ENCODE measurements at regions not wholly inside any gene's neighbourhood (a gene's known extent, or its start where the extent isn't known, plus 50 kb on each side); places are given as distances from the start of the nearest gene placed in this dataset.
"Not testable (repeated sequence)": the region's sequence is repeated elsewhere in the genome, so short reads cannot be mapped to it uniquely, and the experiment has no call there.

DNA sequence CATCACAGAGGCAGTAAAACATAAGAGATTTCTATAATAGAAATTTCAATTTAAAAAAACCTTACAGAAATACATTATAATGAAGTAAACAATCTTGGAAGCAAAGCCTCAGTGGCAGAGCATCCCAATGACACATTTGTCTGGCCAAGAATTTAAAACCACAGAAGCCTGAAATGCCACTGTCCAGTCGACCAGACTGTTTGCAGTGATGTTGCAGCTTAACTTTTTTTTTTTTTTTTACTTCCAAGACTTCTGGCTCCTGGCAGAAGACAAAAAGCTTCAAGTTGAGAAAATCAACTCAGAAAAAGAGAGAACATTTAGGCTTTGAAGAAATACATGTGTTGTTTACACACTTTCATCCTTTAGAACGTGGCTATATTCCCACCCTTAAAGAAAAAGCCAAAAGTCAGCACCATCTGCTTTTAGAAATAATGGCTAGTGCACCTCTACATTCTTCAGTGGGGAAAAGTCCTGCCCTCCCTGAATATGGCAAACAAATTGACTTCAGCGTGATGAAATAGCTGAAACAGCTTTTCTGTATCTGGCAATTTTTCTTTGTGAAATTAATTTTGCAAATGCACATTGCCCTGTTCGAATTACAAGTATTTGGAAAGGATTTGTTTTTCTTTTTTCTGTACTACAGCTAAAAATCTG is 205.5 kb upstream of the MON1B start:
- Mint-ChIP-seq H3K9me3 (ENCODE audit: low read depth) (no peaks in the 10 kb centered on the region), H3K36me3 (no peaks in the 10 kb centered on the region), H3K27ac (no peak overlapping the region), H3K27me3 (no peaks in the 10 kb centered on the region), H3K4me3 (no peak overlapping the region), H3K4me1 (ENCODE audit: low read depth) (no peaks in the 10 kb centered on the region)

DNA sequence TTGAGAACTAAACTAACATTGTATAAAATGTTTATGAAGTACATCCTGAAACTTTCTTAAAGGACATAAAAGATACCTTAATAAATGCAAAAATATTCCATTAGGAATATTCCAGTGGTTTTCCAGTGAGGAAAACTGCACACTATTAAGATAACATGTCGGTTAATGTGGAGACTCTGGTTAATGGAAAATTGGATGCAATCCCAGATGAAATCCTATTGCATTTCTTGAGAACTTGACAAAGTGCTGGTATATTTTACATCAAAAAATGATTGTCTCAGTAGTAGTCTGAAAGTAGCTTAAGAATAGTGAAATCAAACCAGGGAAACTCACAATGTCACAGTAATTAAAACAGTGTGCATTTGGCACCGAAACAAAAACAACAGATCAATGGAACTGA is 202.5 kb upstream of the MON1B start:
- Mint-ChIP-seq H3K27me3 (no peaks in the 10 kb centered on the region), H3K4me1 (ENCODE audit: low read depth) (no peaks in the 10 kb centered on the region), H3K4me3 (no peak overlapping the region), H3K36me3 (no peaks in the 10 kb centered on the region), H3K9me3 (ENCODE audit: low read depth) (no peaks in the 10 kb centered on the region), H3K27ac (no peak overlapping the region)

DNA sequence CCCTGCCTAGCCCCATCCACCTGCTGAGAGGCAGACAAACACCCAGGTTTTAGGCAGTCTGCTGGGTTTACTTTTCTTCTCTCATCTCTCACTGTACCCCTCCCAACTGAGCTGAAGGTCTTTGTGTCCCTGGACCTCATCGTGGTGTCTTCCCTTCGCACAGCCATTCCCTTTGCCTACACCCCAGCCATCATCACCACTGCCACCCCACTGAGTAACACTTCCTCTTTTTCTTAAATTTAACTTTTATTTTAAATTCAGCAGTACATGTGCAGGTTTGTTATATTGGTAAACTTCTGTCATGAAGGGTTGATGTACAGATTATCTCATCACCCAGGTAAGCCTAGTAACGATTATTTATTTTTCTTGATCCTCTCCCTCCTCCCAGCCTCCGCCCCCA is 188.3 kb upstream of the MON1B start:
- Mint-ChIP-seq H3K36me3 (no peaks in the 10 kb centered on the region), H3K27me3 (no peaks in the 10 kb centered on the region), H3K4me1 (ENCODE audit: low read depth) (no peaks in the 10 kb centered on the region), H3K9me3 (ENCODE audit: low read depth) (no peaks in the 10 kb centered on the region), H3K4me3 (no peak overlapping the region), H3K27ac (no peak overlapping the region)

DNA sequence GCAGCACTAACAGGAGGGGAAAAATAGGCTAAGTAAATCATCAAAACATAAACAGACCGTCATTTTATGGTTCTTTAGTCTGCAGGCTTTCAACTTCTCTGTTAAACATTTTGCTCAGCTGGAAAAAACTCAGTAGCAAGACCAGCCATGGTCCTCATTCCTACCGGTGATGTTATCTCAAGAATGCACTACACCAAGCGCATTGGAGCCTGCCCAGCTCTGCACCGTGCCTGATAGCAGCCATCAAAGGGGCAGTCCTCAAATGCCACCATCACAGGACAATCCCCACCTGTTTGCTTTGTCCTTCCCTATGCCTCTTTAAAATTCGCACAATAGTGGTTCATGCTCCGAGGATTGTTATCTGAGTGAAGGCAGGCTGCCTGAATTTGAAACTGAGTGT is 181.5 kb upstream of the MON1B start:
- no peaks in the 10 kb centered on the region for H3K27me3 Mint-ChIP-seq
- H3K36me3 Mint-ChIP-seq = no peaks in the 10 kb centered on the region
- H3K4me1 Mint-ChIP-seq (ENCODE audit: low read depth) = no peaks in the 10 kb centered on the region
- H3K27ac Mint-ChIP-seq = no peak overlapping the region
- H3K4me3 Mint-ChIP-seq = no peak overlapping the region
- peaks cover 3% of the 10 kb centered on the region for H3K9me3 Mint-ChIP-seq (ENCODE audit: low read depth)

DNA sequence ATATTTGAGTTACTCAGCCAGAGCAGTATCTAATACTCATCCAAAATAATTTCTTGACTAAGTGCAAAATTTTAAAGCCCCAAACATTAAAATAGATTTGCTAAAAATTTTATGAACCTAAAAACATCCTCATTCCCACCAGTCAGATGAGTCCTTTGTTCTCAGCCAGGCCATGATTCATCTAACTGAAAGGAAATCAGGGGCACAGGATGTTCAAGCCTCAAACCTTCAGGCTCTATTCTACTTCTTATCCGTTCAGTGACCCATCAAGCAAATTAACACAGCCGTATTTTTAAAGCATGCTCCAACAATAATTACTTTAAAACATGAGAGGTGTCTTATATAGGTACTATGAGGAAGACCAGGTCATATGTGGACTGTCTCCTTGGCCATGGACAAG is 176.5 kb upstream of the MON1B start:
- H3K27ac Mint-ChIP-seq = no peak overlapping the region
- no peak overlapping the region for H3K4me3 Mint-ChIP-seq
- no peaks in the 10 kb centered on the region for H3K27me3 Mint-ChIP-seq
- H3K9me3 Mint-ChIP-seq (ENCODE audit: low read depth) = no peaks in the 10 kb centered on the region
- no peaks in the 10 kb centered on the region for H3K4me1 Mint-ChIP-seq (ENCODE audit: low read depth)
- no peaks in the 10 kb centered on the region for H3K36me3 Mint-ChIP-seq

DNA sequence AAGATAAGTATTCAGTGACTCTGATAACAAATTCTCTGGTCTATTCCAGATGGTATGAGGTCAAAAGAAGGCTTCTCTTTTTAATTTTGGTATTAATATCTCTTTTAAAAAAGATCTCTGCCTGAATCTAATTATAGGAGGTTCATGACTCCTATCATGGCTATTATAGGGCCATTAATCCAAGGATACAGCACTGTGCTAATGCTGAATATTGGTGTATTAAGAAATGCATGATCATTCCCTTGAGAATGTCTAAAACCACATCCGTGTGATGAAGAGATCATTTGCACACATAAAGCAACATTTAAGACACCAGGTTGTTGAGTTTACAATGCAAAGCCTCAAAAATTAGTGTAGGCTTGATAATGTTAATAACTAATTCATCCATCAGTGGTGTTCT is 160.4 kb upstream of the MON1B start:
- Mint-ChIP-seq H3K4me1 (ENCODE audit: low read depth) (no peaks in the 10 kb centered on the region), H3K27me3 (no peaks in the 10 kb centered on the region), H3K27ac (no peak overlapping the region), H3K9me3 (ENCODE audit: low read depth) (peaks cover 3% of the 10 kb centered on the region), H3K36me3 (no peaks in the 10 kb centered on the region), H3K4me3 (no peak overlapping the region)

DNA sequence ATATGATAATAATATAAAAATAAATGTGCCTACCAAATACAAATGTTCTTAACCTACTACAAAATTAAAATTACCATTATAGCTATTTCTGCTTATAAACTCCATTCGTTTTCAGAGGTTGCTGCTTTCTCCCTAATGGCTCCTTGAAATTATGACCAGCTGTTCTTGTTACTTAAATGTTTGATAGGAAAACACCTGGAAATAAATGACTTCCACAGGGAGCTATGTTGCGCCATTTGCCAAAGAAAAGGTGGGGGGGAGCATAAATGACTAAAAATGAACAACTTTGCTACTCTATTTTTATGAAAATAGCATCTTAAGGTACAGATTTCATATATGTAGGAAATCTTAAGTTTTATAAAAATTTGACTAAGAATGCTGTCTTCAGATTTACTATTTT is 157.5 kb upstream of the MON1B start:
- no peaks in the 10 kb centered on the region for H3K4me1 Mint-ChIP-seq (ENCODE audit: low read depth)
- H3K4me3 Mint-ChIP-seq = no peak overlapping the region
- no peaks in the 10 kb centered on the region for H3K27me3 Mint-ChIP-seq
- H3K9me3 Mint-ChIP-seq (ENCODE audit: low read depth) = peaks cover 3% of the 10 kb centered on the region
- no peak overlapping the region for H3K27ac Mint-ChIP-seq
- no peaks in the 10 kb centered on the region for H3K36me3 Mint-ChIP-seq

DNA sequence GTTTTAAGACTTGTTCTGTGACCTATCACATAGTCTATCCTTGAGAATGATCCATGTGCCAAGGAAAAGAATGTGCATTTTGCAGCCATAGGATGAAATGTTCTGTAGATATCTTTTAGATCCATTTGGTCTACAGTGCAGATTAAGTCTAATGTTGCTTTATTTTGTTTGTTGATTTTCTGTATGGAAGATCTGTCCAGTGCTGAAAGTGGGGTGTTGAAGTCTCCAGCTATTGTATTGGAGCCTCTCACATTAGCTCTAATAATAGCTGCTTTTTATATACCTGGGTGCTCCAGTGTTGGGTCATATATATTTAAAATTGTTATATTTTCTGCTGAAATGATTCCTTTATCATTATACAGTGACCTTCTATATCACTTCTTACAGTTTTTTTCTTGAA is 155.6 kb upstream of the MON1B start:
- H3K27me3 Mint-ChIP-seq = no peaks in the 10 kb centered on the region
- H3K27ac Mint-ChIP-seq = no peak overlapping the region
- H3K36me3 Mint-ChIP-seq = no peaks in the 10 kb centered on the region
- H3K4me3 Mint-ChIP-seq = no peak overlapping the region
- H3K9me3 Mint-ChIP-seq (ENCODE audit: low read depth) = peaks cover 3% of the 10 kb centered on the region
- H3K4me1 Mint-ChIP-seq (ENCODE audit: low read depth) = no peaks in the 10 kb centered on the region

DNA sequence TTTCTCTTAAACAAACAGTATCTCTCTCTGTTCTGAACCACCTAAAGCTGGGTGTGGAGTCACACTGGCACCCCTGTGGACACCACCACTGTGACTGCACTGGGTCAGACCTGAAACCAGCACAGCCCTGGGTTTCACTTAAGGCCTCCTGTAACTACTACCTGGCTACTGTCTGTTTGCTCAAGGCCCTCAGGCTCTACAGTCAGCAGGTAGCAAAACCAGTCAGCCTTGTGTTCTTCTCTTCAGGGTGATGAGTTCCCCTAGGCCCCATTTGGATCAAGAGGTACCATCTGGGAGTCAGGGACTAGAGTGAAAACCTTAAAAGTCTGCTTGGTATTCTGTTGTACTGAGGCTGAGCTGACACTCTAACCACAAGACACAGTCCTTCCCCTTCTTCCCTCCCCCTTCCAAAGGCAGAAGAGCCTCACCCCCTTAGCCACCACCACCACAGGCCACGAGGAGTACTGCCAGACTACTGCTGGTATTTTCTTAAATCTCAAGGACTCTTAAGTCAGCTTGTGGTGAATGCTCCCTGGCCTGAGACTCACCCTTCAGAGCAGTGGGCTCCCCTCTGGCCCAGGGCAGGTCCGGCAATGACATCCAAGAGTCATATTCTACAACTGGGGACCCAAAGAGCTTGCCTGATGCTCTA is 153.2 kb upstream of the MON1B start:
- H3K9me3 Mint-ChIP-seq (ENCODE audit: low read depth) = peaks cover 3% of the 10 kb centered on the region
- no peaks in the 10 kb centered on the region for H3K36me3 Mint-ChIP-seq
- no peak overlapping the region for H3K4me3 Mint-ChIP-seq
- peaks cover 1% of the 10 kb centered on the region for H3K27me3 Mint-ChIP-seq
- H3K27ac Mint-ChIP-seq = no peak overlapping the region
- H3K4me1 Mint-ChIP-seq (ENCODE audit: low read depth) = no peaks in the 10 kb centered on the region

DNA sequence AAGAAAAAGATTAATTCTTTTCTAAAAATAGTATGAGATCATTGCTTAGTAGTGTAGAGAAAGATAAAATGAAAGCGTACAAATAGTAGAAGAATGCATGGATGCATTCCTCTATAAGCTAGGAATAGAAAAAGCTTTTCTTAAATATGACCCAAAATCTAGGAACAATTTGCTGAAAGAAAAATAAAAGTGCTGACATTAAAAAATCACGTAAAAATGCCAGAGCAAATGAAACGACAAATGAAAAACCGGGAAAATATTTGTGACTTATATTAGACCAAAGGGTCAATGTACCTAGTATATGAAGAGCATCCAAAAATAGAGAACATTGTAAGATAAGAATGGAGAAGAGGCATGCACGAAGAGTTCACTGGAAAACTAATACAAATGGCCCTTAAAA is 149.5 kb upstream of the MON1B start:
- no peaks in the 10 kb centered on the region for H3K36me3 Mint-ChIP-seq
- peaks cover 1% of the 10 kb centered on the region for H3K27me3 Mint-ChIP-seq
- H3K9me3 Mint-ChIP-seq (ENCODE audit: low read depth) = no peaks in the 10 kb centered on the region
- no peak overlapping the region for H3K27ac Mint-ChIP-seq
- H3K4me1 Mint-ChIP-seq (ENCODE audit: low read depth) = no peaks in the 10 kb centered on the region
- H3K4me3 Mint-ChIP-seq = no peak overlapping the region

DNA sequence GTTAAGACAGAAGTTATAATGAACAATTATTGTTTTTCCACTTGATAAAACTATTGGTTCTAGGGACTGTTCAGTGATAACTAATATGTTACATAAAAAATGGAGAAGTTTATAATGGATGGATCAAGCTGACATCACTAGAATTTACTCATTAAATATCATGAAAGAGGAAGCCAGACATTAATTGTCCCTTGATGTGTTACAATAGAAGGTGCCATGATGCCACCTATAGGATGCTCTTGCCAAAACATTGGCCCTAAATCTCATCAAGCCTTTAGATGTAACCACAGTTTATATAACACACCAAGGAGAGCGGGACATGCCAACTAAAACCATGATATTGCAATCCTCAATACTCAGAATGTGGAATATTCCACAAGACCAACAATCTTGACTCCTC is 147.9 kb upstream of the MON1B start:
- Mint-ChIP-seq H3K4me1 (ENCODE audit: low read depth) (no peaks in the 10 kb centered on the region), H3K36me3 (no peaks in the 10 kb centered on the region), H3K4me3 (no peak overlapping the region), H3K27ac (no peak overlapping the region), H3K9me3 (ENCODE audit: low read depth) (no peaks in the 10 kb centered on the region), H3K27me3 (peaks cover 1% of the 10 kb centered on the region)

DNA sequence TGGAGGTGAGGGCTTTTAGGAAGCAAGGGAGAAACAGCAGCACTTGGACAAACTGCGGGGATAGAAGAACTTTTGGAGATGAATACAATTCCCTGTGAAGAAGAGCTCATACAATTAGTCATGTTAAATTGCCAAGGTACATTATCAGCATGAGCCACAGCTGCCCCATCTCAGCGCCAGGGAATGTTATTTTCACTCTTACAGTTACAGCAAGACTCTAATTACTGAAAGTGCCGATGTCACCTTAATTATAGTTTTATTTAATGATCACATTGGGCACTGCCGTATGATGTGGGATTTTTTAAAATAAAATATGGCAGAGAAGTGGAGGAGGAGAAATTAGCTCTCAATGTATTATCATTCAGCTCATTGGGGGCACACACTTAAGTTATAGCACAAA is 144.8 kb upstream of the MON1B start:
- no peaks in the 10 kb centered on the region for H3K36me3 Mint-ChIP-seq
- no peak overlapping the region for H3K27ac Mint-ChIP-seq
- H3K4me3 Mint-ChIP-seq = no peak overlapping the region
- no peaks in the 10 kb centered on the region for H3K4me1 Mint-ChIP-seq (ENCODE audit: low read depth)
- no peaks in the 10 kb centered on the region for H3K9me3 Mint-ChIP-seq (ENCODE audit: low read depth)
- peaks cover 1% of the 10 kb centered on the region for H3K27me3 Mint-ChIP-seq

DNA sequence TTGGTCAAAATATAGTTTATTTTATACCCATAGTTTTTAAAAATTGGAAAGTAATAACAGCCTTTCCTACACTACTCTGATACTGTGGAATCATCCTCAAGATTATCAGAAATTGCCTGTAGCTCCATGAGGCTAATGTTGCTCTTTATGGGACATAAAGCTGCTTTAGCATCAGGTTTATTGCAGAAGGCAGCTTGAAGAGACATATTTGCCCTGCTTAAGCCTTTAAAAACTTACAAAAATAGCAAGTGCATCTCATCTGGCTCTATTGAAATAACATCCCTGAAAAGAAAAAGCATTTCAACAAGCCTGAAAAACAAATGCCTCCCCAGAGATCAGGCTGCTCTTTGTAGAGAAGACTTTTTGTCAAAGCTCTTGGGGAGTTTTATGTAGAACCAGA is 142.9 kb upstream of the MON1B start:
- Mint-ChIP-seq H3K27ac (no peak overlapping the region), H3K9me3 (ENCODE audit: low read depth) (no peaks in the 10 kb centered on the region), H3K36me3 (no peaks in the 10 kb centered on the region), H3K27me3 (no peaks in the 10 kb centered on the region), H3K4me1 (ENCODE audit: low read depth) (no peaks in the 10 kb centered on the region), H3K4me3 (no peak overlapping the region)

DNA sequence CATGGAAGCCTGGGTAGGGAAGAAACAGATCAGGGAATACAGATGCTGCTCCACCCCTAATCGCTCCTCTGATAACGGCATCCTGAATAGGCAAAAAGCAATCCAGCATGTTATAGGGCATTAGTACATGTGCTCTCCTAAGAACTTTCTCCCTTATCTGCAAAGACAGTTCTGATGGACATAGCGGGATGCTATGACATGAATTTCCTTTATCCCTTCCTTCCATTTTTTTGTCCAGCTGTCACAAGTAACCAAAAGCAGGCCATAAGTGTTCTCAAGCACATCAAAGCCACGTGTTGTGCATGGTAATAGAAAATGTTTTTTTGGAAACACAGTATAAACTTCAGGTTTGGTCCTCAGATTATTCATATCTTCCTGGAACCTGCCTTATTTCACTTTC is 141.4 kb upstream of the MON1B start:
- H3K36me3 Mint-ChIP-seq = no peaks in the 10 kb centered on the region
- no peak overlapping the region for H3K4me3 Mint-ChIP-seq
- no peaks in the 10 kb centered on the region for H3K9me3 Mint-ChIP-seq (ENCODE audit: low read depth)
- H3K4me1 Mint-ChIP-seq (ENCODE audit: low read depth) = no peaks in the 10 kb centered on the region
- no peak overlapping the region for H3K27ac Mint-ChIP-seq
- no peaks in the 10 kb centered on the region for H3K27me3 Mint-ChIP-seq

DNA sequence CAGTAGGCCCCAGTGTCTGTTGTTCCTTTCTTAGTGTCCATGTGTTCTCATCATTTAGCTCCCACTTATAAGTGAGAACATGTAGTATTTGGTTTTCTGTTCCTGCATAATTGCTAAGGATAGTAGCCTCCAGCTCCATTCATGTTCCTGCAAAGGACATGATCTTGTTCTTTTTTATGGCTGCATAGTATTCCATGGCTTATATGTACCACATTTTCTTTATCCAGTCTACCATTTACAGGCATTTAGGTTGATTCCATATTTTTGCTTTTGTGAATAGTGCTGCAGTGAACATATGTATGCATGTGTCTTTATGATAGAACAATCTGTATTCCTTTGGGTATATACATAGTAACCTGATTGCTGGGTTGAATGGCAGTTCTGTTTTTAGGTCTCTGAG is 134.4 kb upstream of the MON1B start:
- H3K36me3 Mint-ChIP-seq; H3K4me1 Mint-ChIP-seq (ENCODE audit: low read depth); H3K4me3 Mint-ChIP-seq; H3K27me3 Mint-ChIP-seq; H3K9me3 Mint-ChIP-seq (ENCODE audit: low read depth); H3K27ac Mint-ChIP-seq: not testable (repeated sequence)

DNA sequence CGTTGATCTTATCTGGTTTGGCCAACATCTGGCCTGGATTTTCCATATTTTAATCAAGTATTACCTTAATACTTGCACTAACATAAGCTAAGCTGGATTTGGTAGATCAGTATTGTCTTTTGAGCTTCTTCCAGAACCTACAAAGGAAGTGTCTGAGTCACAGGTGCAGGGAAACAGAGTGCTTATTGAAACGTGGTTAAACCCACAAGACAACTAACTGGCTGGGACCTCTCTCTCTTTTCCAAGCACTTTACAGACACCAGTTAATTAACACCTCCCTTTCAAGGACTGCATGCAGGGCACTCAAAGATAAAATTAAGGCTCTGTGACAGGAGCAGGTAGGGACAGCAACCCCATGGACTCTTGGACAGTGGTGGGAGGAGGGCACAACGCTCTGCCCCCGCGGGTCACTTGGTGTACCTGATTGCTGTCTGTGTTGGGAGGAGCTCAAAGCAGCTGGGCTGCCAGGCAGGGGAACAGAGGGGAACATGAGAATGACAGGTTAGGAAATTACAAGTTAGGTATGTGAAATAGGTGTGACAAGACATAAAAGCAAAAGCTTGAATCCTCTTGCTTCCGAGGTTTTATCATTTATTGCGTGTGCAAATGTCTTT is 133.7 kb upstream of the MON1B start:
- H3K4me3 Mint-ChIP-seq = no peak overlapping the region
- H3K27ac Mint-ChIP-seq = no peak overlapping the region
- H3K4me1 Mint-ChIP-seq (ENCODE audit: low read depth) = no peaks in the 10 kb centered on the region
- no peaks in the 10 kb centered on the region for H3K36me3 Mint-ChIP-seq
- H3K27me3 Mint-ChIP-seq = peaks cover 6% of the 10 kb centered on the region
- no peaks in the 10 kb centered on the region for H3K9me3 Mint-ChIP-seq (ENCODE audit: low read depth)

Data from activated naive CD8-positive, alpha-beta T cell (primary cell).